ENCODE measurements at regions not wholly inside any gene's neighbourhood (a gene's known extent, or its start where the extent isn't known, plus 50 kb on each side); places are given as distances from the start of the nearest gene placed in this dataset.

GRCh38 chr20:42020316-42020715 is 402.1 kb upstream of the CHD6 start:
- DNase-seq (ENCODE audit: low read depth in 4 of 4, low spot score in 1 of 4), result no peak

GRCh38 chr20:42018979-42019378 is 400.8 kb upstream of the CHD6 start:
- DNase-seq (ENCODE audit: low read depth in 4 of 4, low spot score in 1 of 4), result no peak

- DNase-seq (ENCODE audit: low read depth in 4 of 4, low spot score in 1 of 4), result no peak
Measured at GRCh38 chr20:42010090-42010489, 391.9 kb upstream of the CHD6 start.

DNA sequence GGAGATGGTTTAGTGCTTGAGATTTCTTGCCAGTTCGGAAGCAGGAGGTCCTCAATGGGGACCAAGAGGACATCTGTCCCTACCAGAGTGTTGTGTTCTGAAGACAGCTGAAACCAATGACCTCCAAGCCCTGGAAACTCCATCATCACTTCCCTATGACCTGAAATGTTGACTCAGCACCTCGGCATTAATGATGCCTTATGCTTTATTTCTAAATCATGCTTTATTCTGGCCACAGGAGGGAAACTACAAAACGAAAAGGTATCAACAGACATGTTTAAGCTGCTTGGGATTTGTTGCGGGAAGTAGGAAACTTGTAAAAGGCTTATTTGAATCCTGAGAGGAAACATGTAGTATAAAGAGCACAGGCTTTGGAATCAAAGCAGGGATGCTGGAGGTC is 389.1 kb upstream of the CHD6 start:
- DNase-seq (ENCODE audit: low read depth in 4 of 4, low spot score in 1 of 4), result no peak

GRCh38 chr20:42005211-42005610 is 387.0 kb upstream of the CHD6 start:
- no peak for DNase-seq (ENCODE audit: low read depth in 4 of 4, low spot score in 1 of 4)

- no peak for DNase-seq (ENCODE audit: low read depth in 4 of 4, low spot score in 1 of 4)
Measured at GRCh38 chr20:42003380-42003779, 385.2 kb upstream of the CHD6 start.

DNA sequence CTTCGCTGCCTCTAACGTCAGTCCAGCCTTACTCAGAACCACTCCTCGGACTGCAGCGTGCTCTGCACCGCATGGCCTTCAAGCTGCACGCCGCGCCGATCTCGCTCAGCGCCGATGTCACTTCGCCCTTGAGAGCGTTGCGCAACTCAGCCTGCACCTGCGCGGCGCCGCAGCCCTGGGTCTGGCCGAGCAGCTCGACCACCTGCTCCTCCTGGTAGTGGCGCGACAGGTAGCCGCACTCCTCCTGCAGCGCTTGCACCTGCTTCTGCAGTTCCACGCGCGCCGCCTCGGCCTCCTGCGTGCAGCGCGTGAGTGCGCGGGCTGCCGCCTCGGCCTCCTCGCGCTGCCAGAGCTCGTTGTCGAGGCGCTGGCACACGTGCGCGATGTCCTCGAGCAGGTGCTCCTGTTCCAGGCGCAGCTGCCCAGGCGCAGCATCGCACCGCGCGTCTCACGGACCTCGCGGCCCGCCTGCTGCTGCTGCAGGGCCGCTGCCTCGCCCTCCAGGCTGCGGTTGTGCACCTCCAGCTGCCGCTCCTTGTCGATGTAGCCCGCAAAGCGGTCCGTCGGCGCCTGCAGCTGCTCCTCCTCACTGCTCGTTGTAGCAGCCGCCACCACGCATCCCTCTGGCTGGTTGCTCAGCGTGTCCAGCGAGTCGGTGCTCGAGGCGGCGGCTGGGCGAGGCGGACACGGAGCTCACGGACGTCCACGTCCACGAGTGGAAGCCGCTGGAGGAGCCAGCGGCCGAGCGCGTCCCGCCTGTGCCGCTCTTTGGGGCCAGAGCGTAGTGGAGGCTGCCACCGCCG is 380.6 kb upstream of the CHD6 start:
- no peak for DNase-seq (ENCODE audit: low read depth in 4 of 4, low spot score in 1 of 4)

GRCh38 chr20:41996951-41997350 is 378.8 kb upstream of the CHD6 start:
- DNase-seq (ENCODE audit: low read depth in 4 of 4, low spot score in 1 of 4), result no peak

DNA sequence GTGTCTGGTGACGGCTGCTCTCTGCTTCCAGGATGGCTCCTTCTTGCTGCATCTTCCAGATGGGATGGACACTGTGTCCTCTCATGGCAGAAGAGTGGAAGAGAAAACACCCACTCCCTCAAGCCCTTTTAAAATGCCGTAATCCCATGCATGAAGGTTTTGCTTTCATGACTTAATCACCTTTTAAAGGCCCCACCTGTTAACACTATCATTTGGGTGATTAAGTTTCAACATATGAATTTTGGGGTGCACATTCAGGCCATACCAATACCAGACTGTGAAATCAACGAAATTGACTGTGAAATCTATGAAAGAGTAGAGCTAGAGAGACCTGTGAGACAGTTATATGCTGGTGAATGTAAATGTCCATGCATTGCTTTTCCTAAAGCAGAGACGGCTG is 374.3 kb upstream of the CHD6 start:
- DNase-seq (ENCODE audit: low read depth in 4 of 4, low spot score in 1 of 4), result no peak

DNA sequence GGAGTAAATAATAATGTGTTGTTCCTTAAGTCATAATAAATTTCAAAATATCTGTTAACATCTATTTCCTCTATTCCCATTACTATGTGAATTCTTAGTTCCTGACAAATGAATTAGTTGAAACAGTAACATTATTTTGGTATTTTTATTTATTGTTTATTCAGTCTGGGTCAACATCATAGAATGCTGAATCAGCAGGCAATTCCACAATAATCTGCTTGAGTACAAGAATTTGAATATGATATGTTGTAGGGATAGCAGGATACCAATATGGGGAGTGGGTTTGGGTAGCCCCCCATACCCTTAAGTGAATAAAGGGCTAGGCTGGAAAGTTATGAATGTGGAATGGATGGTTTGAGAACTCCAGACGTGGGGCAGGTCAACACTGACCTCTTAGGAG is 373.2 kb upstream of the CHD6 start:
- DNase-seq (ENCODE audit: low read depth in 4 of 4, low spot score in 1 of 4), result no peak

- DNase-seq (ENCODE audit: low read depth in 4 of 4, low spot score in 1 of 4), result no peak
Measured at GRCh38 chr20:41989935-41990635, 371.9 kb upstream of the CHD6 start.

- no peak for DNase-seq (ENCODE audit: low read depth in 4 of 4, low spot score in 1 of 4)
Measured at GRCh38 chr20:41989039-41989679, 371.0 kb upstream of the CHD6 start.

DNA sequence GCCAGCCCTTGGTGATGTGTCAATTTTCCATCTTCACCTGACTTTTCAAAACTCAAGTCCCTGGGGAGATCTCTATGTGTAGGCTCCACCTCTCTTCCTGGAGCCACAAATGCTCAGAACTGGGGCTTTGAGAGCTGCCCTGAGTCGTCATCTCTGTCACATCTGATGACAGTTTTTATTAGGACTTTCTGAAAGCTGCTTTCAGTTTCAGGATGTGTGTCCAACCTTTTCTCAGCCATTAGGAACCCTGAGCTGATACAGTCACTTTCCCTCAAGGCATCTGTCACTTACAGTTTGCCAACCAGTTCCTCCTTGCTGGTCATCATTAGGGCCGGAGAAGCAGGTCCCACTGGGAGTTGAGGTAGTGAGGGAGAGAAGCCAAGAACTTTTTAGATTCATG is 365.9 kb upstream of the CHD6 start:
- no peak for DNase-seq (ENCODE audit: low read depth in 4 of 4, low spot score in 1 of 4)

- DNase-seq (ENCODE audit: low read depth in 4 of 4, low spot score in 1 of 4), result no peak
Measured at GRCh38 chr20:41983159-41983558, 365.0 kb upstream of the CHD6 start.

DNA sequence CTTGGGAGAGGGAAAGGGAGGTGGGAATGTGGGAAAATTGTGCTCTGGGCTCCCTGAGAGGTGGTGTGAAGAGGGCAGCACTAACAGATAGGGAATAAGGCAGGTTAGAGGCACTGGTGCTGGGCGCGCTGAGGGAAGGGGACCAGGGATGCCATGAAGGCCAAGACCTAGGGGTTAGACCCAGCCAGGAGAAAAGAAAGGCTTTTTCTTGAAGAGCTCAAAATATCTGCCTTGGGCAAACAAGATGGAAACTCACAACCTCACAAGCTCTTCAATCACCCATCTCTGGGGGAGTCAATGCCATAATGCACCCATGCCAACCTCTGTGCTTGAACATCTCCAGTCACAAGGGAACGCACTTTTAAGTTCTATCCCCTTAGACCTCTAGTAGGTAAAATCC is 363.6 kb upstream of the CHD6 start:
- DNase-seq (ENCODE audit: low read depth in 4 of 4, low spot score in 1 of 4), result no peak

DNA sequence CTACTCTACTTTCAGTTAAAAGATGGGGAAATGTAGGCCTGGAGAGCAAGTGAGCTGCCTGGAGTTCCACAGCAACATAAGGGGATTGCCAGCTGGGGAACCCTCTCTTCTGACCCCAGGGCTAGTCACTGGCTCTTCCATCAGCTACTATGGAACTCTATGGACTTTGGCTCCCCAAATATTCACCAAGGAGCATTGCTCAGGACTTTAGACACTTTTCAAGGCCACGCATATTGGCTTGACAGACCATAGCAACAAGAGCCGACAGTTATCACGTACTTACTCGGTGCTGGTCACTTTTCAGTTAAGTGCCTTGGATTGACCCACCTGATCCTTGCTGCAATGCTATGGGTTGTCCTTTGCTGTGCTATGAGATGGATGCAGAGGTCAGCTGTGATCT is 360.7 kb upstream of the CHD6 start:
- DNase-seq (ENCODE audit: low read depth in 4 of 4, low spot score in 1 of 4), result no peak

- DNase-seq (ENCODE audit: low read depth in 4 of 4, low spot score in 1 of 4), result no peak
Measured at GRCh38 chr20:41978246-41978790, 360.1 kb upstream of the CHD6 start.

DNA sequence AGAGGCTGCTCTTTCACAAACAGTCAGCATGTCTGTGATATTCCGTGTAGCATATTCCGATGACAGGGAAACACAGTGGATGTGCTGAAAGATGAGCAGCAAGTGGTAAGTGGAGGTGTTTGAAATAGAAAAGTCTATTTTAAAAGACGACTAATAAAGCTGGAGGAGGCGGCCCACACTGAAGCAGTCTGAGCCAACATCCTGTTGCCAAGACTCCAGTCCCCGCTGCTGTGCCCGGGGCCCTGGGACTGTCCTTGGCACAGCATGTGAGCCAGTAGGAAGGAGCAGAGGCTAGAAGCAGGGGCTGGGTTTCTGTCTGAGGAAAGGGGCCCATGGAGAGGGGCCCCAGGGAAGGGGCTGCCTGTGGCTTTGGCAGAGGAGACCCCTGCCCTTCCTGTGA is 351.5 kb upstream of the CHD6 start:
- no peak for DNase-seq (ENCODE audit: low read depth in 4 of 4, low spot score in 1 of 4)

DNA sequence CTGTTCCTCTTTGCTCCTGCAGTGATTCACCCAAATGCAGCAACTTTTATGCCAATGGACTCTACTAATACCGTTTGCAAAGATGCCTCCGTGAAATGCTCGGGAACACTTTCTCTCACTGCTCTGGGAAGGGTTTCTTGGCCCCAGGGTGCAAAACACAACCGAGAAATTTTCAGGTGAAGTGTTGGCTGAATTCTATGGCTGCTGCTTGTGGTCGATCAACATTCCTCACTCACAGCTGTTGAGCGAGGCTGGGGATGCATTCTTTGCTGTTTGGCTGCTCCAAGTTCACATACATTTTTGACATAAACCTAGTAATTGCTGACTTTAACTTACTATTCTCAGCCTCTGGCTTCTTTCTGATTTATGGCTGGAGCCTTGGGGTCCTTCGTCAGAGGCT is 342.0 kb upstream of the CHD6 start:
- DNase-seq (ENCODE audit: low read depth in 4 of 4, low spot score in 1 of 4), result no peak

- no peak for DNase-seq (ENCODE audit: low read depth in 4 of 4, low spot score in 1 of 4)
Measured at GRCh38 chr20:41958391-41958790, 340.2 kb upstream of the CHD6 start.

- no peak for DNase-seq (ENCODE audit: low read depth in 4 of 4, low spot score in 1 of 4)
Measured at GRCh38 chr20:41956338-41957074, 338.3 kb upstream of the CHD6 start.

Measured in stimulated activated CD4-positive, alpha-beta T cell treated with anti-CD3 and anti-CD28 coated beads, Interleukin-1b, Interleukin-23, amount 100 ng/mL, for 24 hours (primary cell).